NCI-H510A (cell line): ENCODE measurements at regions not wholly inside any gene's neighbourhood (a gene's known extent, or its start where the extent isn't known, plus 50 kb on each side); places are given as distances from the start of the nearest gene placed in this dataset.

Source experiments
- DNase-seq: peaks from one replicate; lab custom pipeline; 2025; lab: John Stamatoyannopoulos, UW

GRCh38 chr4:83722730-83723269 lies 186.9 kb downstream of the GPAT3 start:
- DNase-seq: no peak

GRCh38 chr4:83716874-83717273 lies 181.0 kb downstream of the GPAT3 start:
- DNase-seq: no peak

- DNase-seq: no peak
These were observed 177.0 kb downstream of the GPAT3 start for GRCh38 chr4:83712890-83713289.

GRCh38 chr4:83709627-83710026 lies 173.7 kb downstream of the GPAT3 start:
- no peak for DNase-seq

GRCh38 chr4:83708500-83709175 lies 172.7 kb downstream of the GPAT3 start:
- DNase-seq: no peak

- DNase-seq: no peak
These were observed 168.9 kb downstream of the GPAT3 start for GRCh38 chr4:83704786-83705185.

GRCh38 chr4:83703752-83704151 lies 167.8 kb downstream of the GPAT3 start:
- no peak for DNase-seq

- no peak for DNase-seq
These were observed 165.1 kb downstream of the GPAT3 start for GRCh38 chr4:83701041-83701440.

GRCh38 chr4:83699358-83699757 lies 163.4 kb downstream of the GPAT3 start:
- DNase-seq: no peak

- DNase-seq: no peak
These were observed 156.1 kb downstream of the GPAT3 start for GRCh38 chr4:83692028-83692427.

- no peak for DNase-seq
These were observed 150.3 kb downstream of the GPAT3 start for GRCh38 chr4:83686166-83686565.

- no peak for DNase-seq
These were observed 143.8 kb downstream of the GPAT3 start for GRCh38 chr4:83679692-83680091.

GRCh38 chr4:83679254-83679653 lies 143.3 kb downstream of the GPAT3 start:
- DNase-seq: no peak

- no peak for DNase-seq
These were observed 141.7 kb downstream of the GPAT3 start for GRCh38 chr4:83677656-83678055.

GRCh38 chr4:83664741-83665140 lies 128.8 kb downstream of the GPAT3 start:
- no peak for DNase-seq

GRCh38 chr4:83664071-83664470 lies 128.2 kb downstream of the GPAT3 start:
- no peak for DNase-seq

- no peak for DNase-seq
These were observed 126.3 kb downstream of the GPAT3 start for GRCh38 chr4:83662204-83662603.

GRCh38 chr4:83661359-83661758 lies 125.5 kb downstream of the GPAT3 start:
- DNase-seq: no peak

GRCh38 chr4:83660578-83660977 lies 124.7 kb downstream of the GPAT3 start:
- no peak for DNase-seq

GRCh38 chr4:83658806-83659205 lies 122.9 kb downstream of the GPAT3 start:
- DNase-seq: no peak

- no peak for DNase-seq
These were observed 121.4 kb downstream of the GPAT3 start for GRCh38 chr4:83657336-83657735.
